HFF-Myc (cell line): ENCODE measurements at regions not wholly inside any gene's neighbourhood (a gene's known extent, or its start where the extent isn't known, plus 50 kb on each side); places are given as distances from the start of the nearest gene placed in this dataset.
A peak's percentile ranks its signal among the peaks of the same experiment; 100 is the strongest.

Experiments
- DNase-seq: peaks from one replicate; pipeline ENCODE4 v3.0.0-alpha.2; 2011; ENCODE audit warnings: low read depth; ENCODE audit errors: extremely low read depth
- H3K4me3 ChIP-seq: replicated peaks from 2 replicates; pipeline ENCODE4 v1.5.1; 2011; ENCODE audit warnings: low read depth, mild to moderate bottlenecking, control low read depth, low read length
- CTCF ChIP-seq: IDR thresholded peaks from 2 replicates; pipeline ENCODE4 v1.5.1; 2012; ENCODE audit warnings: mild to moderate bottlenecking, low read depth, low read length, control low read depth; ENCODE audit errors: missing control alignments

GRCh38 chr2:137865954-137866540 is 98.2 kb upstream of the HNMT start:
- DNase-seq, result peak; percentile 10
- TF ChIP-seq CTCF, result peak; percentile 68

GRCh38 chr2:137870682-137871081 is 93.6 kb upstream of the HNMT start:
- no peak for DNase-seq
- TF ChIP-seq CTCF, result no peak
- H3K4me3 ChIP-seq, result no peak overlapping the region

More at GRCh38 chr2:137865954-137866540, 98.2 kb upstream of the HNMT start:
- no peak overlapping the region for H3K4me3 ChIP-seq

GRCh38 chr2:137872577-137872976 is 91.7 kb upstream of the HNMT start:
- no peak overlapping the region for H3K4me3 ChIP-seq
- no peak for DNase-seq
- no peak for TF ChIP-seq CTCF

GRCh38 chr2:137873536-137874244 is 90.6 kb upstream of the HNMT start:
- TF ChIP-seq CTCF, result no peak
- no peak overlapping the region for H3K4me3 ChIP-seq
- DNase-seq, result no peak

- H3K4me3 ChIP-seq, result no peak overlapping the region
- no peak for DNase-seq
- TF ChIP-seq CTCF, result no peak
Observed at GRCh38 chr2:137879121-137879520, 85.2 kb upstream of the HNMT start.

- no peak overlapping the region for H3K4me3 ChIP-seq
- no peak for TF ChIP-seq CTCF
- no peak for DNase-seq
Observed at GRCh38 chr2:137881711-137882110, 82.6 kb upstream of the HNMT start.
